ENCODE measurements at regions not wholly inside any gene's neighbourhood (a gene's known extent, or its start where the extent isn't known, plus 50 kb on each side); places are given as distances from the start of the nearest gene placed in this dataset.

DNA sequence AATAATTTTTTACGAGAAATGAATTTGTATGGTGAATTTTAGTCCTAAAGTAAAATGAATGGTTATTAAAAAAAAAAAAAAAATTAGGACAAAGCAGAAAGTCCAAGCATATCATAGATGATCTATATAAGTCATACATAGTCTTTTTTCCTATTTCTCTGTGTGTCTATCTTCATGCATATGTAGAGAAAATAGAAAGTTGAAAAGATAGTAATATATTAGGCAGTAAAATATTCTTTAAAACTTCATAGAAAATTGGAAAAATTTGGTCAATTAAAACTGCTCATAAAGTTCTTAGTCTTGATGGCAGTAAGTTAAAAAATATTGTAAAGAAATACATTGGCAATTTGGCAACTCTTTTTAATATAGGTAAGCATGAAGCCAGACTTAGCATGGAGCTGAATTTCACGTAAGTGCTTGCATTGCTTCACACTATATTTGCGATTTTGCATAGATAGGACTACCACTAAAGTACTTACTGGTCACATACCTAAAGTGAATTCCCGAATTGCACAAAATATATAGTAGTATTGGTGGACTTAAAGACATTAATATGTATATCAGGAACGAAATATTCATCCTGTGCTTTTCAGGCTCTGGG lies 303.8 kb downstream of the IPO8 start:
- TF ChIP-seq, protein P1, sequence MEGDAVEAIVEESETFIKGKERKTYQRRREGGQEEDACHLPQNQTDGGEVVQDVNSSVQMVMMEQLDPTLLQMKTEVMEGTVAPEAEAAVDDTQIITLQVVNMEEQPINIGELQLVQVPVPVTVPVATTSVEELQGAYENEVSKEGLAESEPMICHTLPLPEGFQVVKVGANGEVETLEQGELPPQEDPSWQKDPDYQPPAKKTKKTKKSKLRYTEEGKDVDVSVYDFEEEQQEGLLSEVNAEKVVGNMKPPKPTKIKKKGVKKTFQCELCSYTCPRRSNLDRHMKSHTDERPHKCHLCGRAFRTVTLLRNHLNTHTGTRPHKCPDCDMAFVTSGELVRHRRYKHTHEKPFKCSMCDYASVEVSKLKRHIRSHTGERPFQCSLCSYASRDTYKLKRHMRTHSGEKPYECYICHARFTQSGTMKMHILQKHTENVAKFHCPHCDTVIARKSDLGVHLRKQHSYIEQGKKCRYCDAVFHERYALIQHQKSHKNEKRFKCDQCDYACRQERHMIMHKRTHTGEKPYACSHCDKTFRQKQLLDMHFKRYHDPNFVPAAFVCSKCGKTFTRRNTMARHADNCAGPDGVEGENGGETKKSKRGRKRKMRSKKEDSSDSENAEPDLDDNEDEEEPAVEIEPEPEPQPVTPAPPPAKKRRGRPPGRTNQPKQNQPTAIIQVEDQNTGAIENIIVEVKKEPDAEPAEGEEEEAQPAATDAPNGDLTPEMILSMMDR (IDR thresholded peaks at IDR 0.05), result no peak
- TF ChIP-seq POLR2A (IDR thresholded peaks at IDR 0.05), result no peak

All from breast epithelium (tissue), 3 donors.